Ishikawa (cell line): ENCODE measurements at regions not wholly inside any gene's neighbourhood (a gene's known extent, or its start where the extent isn't known, plus 50 kb on each side); places are given as distances from the start of the nearest gene placed in this dataset.

Source experiments
- EP300 ChIP-seq: IDR thresholded peaks from 2 replicates; pipeline ENCODE4 v1.6.1; 2012; ENCODE audit warnings: borderline replicate concordance
- NFIC ChIP-seq: IDR thresholded peaks from 2 replicates; pipeline ENCODE4 v1.6.1; 2012
- RAD21 ChIP-seq: IDR thresholded peaks from 2 replicates; pipeline ENCODE4 v1.6.1; 2012; ENCODE audit warnings: low read depth
- TCF12 ChIP-seq: IDR thresholded peaks from 2 replicates; pipeline ENCODE4 v1.6.1; 2012; ENCODE audit warnings: low read depth
- YY1 ChIP-seq: IDR thresholded peaks from 2 replicates; pipeline ENCODE4 v1.6.1; 2012; ENCODE audit warnings: low read depth
- TF ChIP-seq, protein P1 (sequence below): IDR thresholded peaks from 2 replicates; pipeline ENCODE4 v1.6.1; 2012
- TF ChIP-seq, protein P2 (sequence below): IDR thresholded peaks from 2 replicates; pipeline ENCODE4 v1.6.1; 2012; ENCODE audit warnings: low read depth, mild to moderate bottlenecking

DNA sequence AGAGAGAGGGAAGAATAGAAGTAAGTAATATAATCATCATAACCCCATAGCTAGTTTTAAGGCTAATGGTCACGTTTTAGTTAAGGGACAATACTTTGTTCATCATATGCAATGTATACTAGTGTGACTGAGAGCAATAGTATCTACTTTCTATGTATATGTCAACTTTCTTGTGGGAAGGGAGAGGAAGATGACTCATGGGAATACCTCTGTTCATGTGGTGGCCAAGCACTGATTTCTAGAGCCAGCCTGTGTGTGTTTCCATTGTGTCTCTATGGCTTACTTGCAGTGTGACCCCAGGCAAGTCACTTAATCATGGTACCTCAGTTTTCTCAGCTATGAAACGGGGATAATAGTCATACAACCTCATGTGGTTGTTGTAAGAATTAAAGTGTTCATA lies 639.6 kb downstream of the CETN3 start:
- TF ChIP-seq EP300 (no peak), TCF12 (no peak), RAD21 (no peak), YY1 (no peak), NFIC (no peak)
- TF ChIP-seq, protein P1, sequence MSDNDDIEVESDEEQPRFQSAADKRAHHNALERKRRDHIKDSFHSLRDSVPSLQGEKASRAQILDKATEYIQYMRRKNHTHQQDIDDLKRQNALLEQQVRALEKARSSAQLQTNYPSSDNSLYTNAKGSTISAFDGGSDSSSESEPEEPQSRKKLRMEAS, result no peak
- TF ChIP-seq, protein P2, sequence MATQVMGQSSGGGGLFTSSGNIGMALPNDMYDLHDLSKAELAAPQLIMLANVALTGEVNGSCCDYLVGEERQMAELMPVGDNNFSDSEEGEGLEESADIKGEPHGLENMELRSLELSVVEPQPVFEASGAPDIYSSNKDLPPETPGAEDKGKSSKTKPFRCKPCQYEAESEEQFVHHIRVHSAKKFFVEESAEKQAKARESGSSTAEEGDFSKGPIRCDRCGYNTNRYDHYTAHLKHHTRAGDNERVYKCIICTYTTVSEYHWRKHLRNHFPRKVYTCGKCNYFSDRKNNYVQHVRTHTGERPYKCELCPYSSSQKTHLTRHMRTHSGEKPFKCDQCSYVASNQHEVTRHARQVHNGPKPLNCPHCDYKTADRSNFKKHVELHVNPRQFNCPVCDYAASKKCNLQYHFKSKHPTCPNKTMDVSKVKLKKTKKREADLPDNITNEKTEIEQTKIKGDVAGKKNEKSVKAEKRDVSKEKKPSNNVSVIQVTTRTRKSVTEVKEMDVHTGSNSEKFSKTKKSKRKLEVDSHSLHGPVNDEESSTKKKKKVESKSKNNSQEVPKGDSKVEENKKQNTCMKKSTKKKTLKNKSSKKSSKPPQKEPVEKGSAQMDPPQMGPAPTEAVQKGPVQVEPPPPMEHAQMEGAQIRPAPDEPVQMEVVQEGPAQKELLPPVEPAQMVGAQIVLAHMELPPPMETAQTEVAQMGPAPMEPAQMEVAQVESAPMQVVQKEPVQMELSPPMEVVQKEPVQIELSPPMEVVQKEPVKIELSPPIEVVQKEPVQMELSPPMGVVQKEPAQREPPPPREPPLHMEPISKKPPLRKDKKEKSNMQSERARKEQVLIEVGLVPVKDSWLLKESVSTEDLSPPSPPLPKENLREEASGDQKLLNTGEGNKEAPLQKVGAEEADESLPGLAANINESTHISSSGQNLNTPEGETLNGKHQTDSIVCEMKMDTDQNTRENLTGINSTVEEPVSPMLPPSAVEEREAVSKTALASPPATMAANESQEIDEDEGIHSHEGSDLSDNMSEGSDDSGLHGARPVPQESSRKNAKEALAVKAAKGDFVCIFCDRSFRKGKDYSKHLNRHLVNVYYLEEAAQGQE, result no peak
